Amygdala (tissue), 56 donors: ENCODE measurements at regions not wholly inside any gene's neighbourhood (a gene's known extent, or its start where the extent isn't known, plus 50 kb on each side); places are given as distances from the start of the nearest gene placed in this dataset.

Experiments used
- DNase-seq, 56 donors: peaks; one replicate each; lab custom pipeline; 2025; lab: John Stamatoyannopoulos, UW

DNA sequence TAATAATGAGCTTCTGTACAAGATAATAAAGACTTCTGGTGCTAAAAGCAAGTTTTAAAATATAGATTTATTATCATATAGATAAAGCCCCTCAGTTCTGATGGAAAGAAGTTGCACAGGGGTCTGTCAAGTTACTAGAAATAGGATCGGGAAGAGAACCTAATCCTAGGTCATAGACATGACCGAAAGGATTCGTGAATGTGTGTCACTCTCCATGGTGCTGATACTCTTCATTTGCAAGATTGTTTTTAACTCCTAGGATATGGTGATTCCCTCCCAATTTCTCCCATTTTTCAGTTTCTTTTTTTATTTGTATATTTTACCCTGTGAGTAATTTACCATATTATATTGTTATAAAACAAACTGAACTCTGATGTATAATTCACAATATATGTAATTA is 58.9 kb upstream of the CTNNA2 start:
- no peak for DNase-seq

- DNase-seq, result no peak
Measured at GRCh38 chr2:79452651-79453050, 60.2 kb upstream of the CTNNA2 start.

- no peak for DNase-seq
Measured at GRCh38 chr2:79447463-79447862, 65.4 kb upstream of the CTNNA2 start.

- DNase-seq, result peak in 6 of 56 donors; percentile 2 to 38 (median 16)
Measured at GRCh38 chr2:79446313-79446712, 66.5 kb upstream of the CTNNA2 start.

- no peak for DNase-seq
Measured at GRCh38 chr2:79437433-79438267, 75.2 kb upstream of the CTNNA2 start.

DNA sequence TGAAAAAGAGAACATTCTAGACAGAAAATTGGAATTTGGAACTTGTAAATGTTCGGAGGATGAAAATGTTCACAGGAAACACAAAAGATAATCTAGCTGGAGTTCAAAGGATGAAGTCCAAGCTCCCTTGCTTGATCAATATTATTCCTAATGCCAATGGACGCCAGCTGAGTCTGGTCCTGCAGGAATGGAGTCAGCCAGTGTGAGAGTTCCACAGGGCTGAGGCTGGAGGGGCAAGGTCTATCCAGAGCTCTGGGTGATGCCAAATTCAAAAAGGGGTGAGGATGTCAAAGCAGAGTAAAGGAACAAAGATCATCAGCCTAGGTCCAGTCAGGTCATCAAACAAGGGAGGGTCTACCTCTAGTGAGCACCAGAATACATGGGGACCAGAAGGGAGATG is 78.5 kb upstream of the CTNNA2 start:
- DNase-seq, result no peak

DNA sequence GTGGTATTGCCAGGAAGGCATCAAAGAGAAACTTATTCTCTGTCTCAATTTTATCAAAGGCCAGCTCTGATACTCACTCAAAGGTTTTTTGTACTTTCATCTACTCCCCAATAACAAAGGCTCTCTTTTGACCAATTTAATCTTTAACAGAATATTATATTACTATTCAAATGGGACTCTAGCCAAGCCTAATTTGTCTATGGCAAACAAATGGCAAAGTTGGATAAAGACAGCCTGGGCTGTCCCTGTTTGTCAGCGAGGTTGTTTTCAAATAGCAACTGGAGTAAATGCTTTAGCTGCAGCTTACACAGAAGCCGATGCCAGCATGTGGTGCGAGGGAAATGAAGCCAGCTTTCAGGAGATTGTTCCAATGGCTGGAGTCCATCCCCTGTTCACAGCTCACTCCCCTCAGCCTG is 80.1 kb upstream of the CTNNA2 start:
- DNase-seq, result peak in 45 of 56 donors; percentile 4 to 76 (median 31)

GRCh38 chr2:79428745-79429144 is 84.1 kb upstream of the CTNNA2 start:
- DNase-seq, result no peak

DNA sequence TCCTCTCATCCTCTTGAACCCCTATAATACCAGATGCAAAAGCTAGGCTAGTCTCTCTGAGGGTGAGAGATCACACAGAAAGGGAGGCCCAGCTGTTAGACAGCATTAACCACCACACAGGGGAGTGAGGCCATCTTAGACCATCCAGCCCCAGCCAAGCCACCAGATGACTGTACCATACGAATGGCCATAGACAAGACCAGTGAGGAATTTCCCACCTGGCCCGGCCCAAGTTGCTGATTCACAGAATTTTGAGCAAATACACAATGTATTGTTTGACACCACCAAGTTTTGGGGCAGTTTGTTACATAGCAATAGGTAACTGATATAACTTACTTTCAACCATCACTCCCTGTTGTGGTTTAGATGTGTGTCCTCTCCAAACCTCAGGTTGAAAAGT is 98.2 kb upstream of the CTNNA2 start:
- no peak for DNase-seq

DNA sequence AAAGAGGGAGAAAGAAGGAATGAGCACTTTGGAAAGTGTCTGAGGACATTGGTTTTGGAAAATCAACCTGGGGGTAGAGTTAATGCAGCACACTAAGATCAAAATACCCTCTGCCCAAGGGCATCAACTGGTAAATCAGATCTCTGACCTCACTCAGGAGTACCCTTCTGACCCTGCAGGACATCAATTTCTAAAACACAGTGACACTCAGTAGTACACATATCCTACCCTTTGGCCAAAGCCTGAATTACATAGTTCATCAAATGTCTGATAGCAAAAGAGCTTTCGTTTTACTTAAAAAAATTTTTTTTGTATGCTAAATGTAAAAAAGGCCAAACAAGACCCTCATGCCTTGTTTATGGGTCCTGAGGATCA is 118.4 kb upstream of the CTNNA2 start:
- no peak for DNase-seq

DNA sequence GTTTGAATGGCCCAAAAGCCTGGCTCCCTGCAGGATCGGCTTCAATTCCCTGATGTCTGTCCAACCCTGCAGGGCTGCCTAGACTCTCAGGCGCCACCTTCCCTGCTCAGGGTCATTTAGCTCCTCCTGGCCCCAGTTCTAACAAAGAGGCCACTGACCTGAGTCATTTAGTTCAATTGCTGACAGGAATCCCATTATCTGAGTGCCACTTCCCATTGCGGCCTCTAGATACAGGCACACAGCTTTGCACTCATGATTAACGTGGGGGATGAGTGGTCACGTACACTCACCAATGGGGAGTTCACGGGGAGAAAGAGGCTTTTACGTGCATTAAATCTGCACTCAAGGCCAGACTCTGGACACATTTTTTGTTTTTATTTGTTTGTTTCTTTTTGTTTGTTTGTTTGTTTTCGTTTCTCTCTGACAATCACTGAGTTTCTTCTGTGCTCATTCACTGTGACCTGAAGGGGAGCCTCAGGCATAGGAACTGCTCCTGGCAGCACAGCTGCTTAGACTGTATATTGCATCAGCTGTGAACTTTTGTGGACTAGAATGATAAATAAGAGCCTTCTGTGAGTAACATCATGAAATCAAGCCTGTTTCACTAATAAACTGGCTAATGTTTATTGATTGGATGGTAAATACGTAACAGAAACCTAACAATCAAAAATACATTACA is 118.9 kb upstream of the CTNNA2 start:
- DNase-seq, result peak in 23 of 56 donors; percentile 4 to 76 (median 30)

GRCh38 chr2:79393107-79393685 is 119.7 kb upstream of the CTNNA2 start:
- no peak for DNase-seq

- no peak for DNase-seq
Measured at GRCh38 chr2:79389481-79389880, 123.4 kb upstream of the CTNNA2 start.

- DNase-seq, result no peak
Measured at GRCh38 chr2:79388024-79388423, 124.8 kb upstream of the CTNNA2 start.

DNA sequence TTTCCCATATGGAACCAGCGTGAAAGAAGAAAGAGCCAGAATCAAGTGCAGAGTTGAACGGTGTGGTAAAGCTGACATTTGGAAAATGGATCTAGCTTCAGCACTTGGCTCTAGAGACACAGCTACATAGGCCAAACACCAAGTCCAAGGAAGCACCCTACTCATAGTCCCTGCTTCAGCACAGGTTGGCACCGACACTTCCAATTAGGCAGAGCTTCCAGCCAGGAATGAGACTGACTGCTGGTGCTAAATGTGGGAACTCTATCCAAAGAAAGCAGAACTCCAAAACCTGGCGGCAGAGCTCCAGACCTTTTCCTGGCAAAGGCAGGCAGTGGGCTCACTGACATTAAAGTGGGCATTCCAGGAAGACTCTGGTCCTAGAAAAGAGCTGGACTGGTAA is 125.4 kb upstream of the CTNNA2 start:
- DNase-seq, result peak in 14 of 56 donors; percentile 1 to 65 (median 16)

- no peak for DNase-seq
Measured at GRCh38 chr2:79383681-79384080, 129.2 kb upstream of the CTNNA2 start.

- no peak for DNase-seq
Measured at GRCh38 chr2:79375817-79376216, 137.0 kb upstream of the CTNNA2 start.

DNA sequence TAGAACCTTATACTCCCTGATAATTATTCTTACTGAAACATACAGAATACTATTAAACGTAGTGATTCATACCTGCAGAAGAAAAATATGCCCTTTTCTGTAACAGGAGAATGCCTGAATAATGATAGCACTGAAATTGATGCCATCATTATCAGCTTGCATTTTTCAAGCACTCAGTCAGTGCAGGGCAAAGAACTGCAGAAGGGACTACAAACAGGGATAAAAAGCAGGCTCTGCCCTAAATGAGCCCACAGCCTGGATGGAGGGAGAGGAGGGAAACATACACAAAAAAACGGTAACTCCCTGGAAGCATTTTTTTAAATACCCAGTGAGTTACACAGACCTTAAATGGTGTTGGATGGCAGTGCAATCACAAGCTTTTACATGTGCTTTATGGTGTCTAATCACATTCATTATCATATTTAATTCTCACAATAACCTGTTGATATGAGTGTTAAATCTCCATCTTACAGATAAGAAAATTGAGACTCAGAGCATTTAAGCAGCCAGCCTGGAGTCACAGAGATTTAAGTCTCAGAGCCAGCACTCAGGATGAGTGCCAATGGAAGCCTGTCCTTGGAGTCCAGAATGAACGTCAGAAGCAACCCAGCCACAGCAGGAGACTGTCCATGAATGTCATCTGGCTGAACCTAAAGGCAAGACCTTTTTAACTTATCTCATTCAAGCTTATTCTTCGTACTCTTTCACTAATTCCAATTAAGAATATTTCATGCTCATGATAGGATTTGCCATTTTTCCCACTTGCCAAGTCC is 139.3 kb upstream of the CTNNA2 start:
- peak in 6 of 56 donors; percentile 0 to 41 (median 18) for DNase-seq

- DNase-seq, result peak in 7 of 56 donors; percentile 1 to 56 (median 14)
Measured at GRCh38 chr2:79370976-79371538, 141.8 kb upstream of the CTNNA2 start.

DNA sequence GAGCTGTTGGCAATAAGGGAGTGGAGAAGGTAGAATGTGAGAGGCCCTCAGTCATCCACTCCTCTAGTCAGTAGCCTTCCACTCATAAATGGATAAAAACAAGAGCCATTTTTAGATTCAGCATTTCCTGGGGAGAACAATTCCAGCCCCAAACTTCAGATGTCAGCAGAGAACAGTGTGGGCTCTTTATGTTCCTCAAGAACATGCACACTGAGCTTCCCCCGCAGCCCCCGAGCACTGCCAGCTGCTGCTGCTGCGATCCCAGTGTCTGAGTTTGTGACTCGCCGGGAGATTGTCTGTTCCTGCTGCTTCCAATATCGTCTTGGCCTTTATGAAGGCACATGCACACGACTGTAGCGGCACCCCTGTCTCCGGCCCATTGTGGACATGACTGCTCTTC is 143.7 kb upstream of the CTNNA2 start:
- DNase-seq, result peak in 12 of 56 donors; percentile 3 to 63 (median 18)
